Cardiac muscle cell (in vitro differentiated cells and primary cell): ENCODE measurements at regions not wholly inside any gene's neighbourhood (a gene's known extent, or its start where the extent isn't known, plus 50 kb on each side); places are given as distances from the start of the nearest gene placed in this dataset.

ENCODE experiments used
- DNase-seq, 2 donors: peaks; one replicate each; pipeline versions ENCODE4 v3.0.0 to v3.0.0-alpha.2; 2010 to 2017; ENCODE audit warnings: low read depth in 1 of 2, low spot score in 1 of 2
- H3K27ac ChIP-seq: fragments of 200-600 bp; sonication (generic); 2 replicates; pipeline ENCODE4 v1.5.1; 2016
- H3K27me3 ChIP-seq: fragments of 200-600 bp; sonication (generic); 2 replicates; pipeline ENCODE4 v1.6.0; 2016; ENCODE audit warnings: control low read depth
- H3K36me3 ChIP-seq: fragments of 200-600 bp; sonication (generic); 2 replicates; pipeline ENCODE4 v1.5.1; 2016; ENCODE audit warnings: control low read depth
- H3K4me1 ChIP-seq: fragments of 200-600 bp; sonication (generic); 2 replicates; pipeline ENCODE4 v1.8.1; 2017; ENCODE audit warnings: low read depth, mild to moderate bottlenecking, mixed run types
- H3K4me3 ChIP-seq: fragments of 200-600 bp; sonication (generic); 2 replicates; pipeline ENCODE4 v1.5.1; 2016; ENCODE audit warnings: mild to moderate bottlenecking
- H3K9me3 ChIP-seq: fragments of 200-600 bp; sonication (generic); 2 replicates; pipeline ENCODE4 v1.5.1; 2017; ENCODE audit warnings: low read depth, mild to moderate bottlenecking, control low read depth
- CTCF ChIP-seq: IDR thresholded peaks from 2 replicates; pipeline ENCODE4 v1.5.1; 2012; ENCODE audit warnings: low read depth, mild to moderate bottlenecking, low read length

GRCh38 chr5:134063188-134063820 is 51.2 kb upstream of the TCF7 start:
- no peaks in the 10 kb centered on the region for H3K9me3 ChIP-seq
- H3K4me3 ChIP-seq, result no peak overlapping the region
- TF ChIP-seq CTCF, result no peak
- peak in 1 of 2 donors; percentile 4 for DNase-seq
- H3K27ac ChIP-seq, result no peak overlapping the region
- H3K27me3 ChIP-seq, result no peaks in the 10 kb centered on the region
- no peaks in the 10 kb centered on the region for H3K4me1 ChIP-seq
- no peaks in the 10 kb centered on the region for H3K36me3 ChIP-seq

- Histone ChIP-seq H3K27ac (no peak overlapping the region), H3K4me3 (no peak overlapping the region), H3K27me3 (no peaks in the 10 kb centered on the region), H3K4me1 (no peaks in the 10 kb centered on the region), H3K9me3 (no peaks in the 10 kb centered on the region), H3K36me3 (no peaks in the 10 kb centered on the region)
- no peak for TF ChIP-seq CTCF
- DNase-seq, result no peak
These were observed 54.6 kb upstream of the TCF7 start for GRCh38 chr5:134059758-134060495.

GRCh38 chr5:134055015-134055414 is 50.2 kb upstream of the VDAC1 start:
- no peak overlapping the region for H3K27ac ChIP-seq
- TF ChIP-seq CTCF, result no peak
- no peak for DNase-seq

More at GRCh38 chr5:134055015-134055414, 50.2 kb upstream of the VDAC1 start:
- H3K36me3 ChIP-seq, result no peaks in the 10 kb centered on the region
- H3K9me3 ChIP-seq, result no peaks in the 10 kb centered on the region
- no peak overlapping the region for H3K4me3 ChIP-seq
- H3K27me3 ChIP-seq, result no peaks in the 10 kb centered on the region
- H3K4me1 ChIP-seq, result no peaks in the 10 kb centered on the region
